GM23338 (cell line): ENCODE measurements at regions not wholly inside any gene's neighbourhood (a gene's known extent, or its start where the extent isn't known, plus 50 kb on each side); places are given as distances from the start of the nearest gene placed in this dataset.

Experiments used
- ATAC-seq: fragments of 200-7000 bp; cut with Tn5 transposase; 3 replicates; pipeline ENCODE4 v1.9.1; 2020
- DNase-seq: peaks from one replicate; pipeline ENCODE4 v3.0.0-alpha.2; 2015; ENCODE audit warnings: low spot score
- H2AFZ ChIP-seq: fragments of 200-600 bp; sonication (generic); 2 replicates; pipeline ENCODE4 v1.8.0; 2016; ENCODE audit warnings: antibody characterized with exemption, mild to moderate bottlenecking, moderate library complexity
- H3F3A ChIP-seq: fragments of 200-600 bp; sonication (generic); replicated peaks from 2 replicates; pipeline ENCODE4 v1.8.0; 2017; ENCODE audit warnings: antibody characterized with exemption, mixed run types, low read depth
- H3K27ac ChIP-seq: fragments of 200-600 bp; sonication (generic); 2 replicates; pipeline ENCODE4 v1.6.1; 2016; ENCODE audit warnings: low read depth
- H3K27me3 ChIP-seq: fragments of 200-600 bp; sonication (generic); 2 replicates; pipeline ENCODE4 v1.8.0; 2016; ENCODE audit warnings: mild to moderate bottlenecking, mixed run types, moderate library complexity; ENCODE audit not compliant: insufficient read depth
- H3K36me3 ChIP-seq: fragments of 200-600 bp; sonication (generic); 2 replicates; pipeline ENCODE4 v1.8.0; 2016; ENCODE audit warnings: mild to moderate bottlenecking; ENCODE audit not compliant: insufficient read depth
- H3K4me1 ChIP-seq: fragments of 200-600 bp; sonication (generic); 2 replicates; pipeline ENCODE4 v1.8.0; 2016; ENCODE audit warnings: mild to moderate bottlenecking, moderate library complexity; ENCODE audit not compliant: insufficient read depth
- H3K4me2 ChIP-seq: fragments of 200-600 bp; sonication (generic); 2 replicates; pipeline ENCODE4 v1.7.1; 2017; ENCODE audit warnings: mixed run types
- H3K4me3 ChIP-seq: fragments of 200-600 bp; sonication (generic); 2 replicates; pipeline ENCODE4 v1.6.1; 2016; ENCODE audit warnings: mixed run types
- H3K79me2 ChIP-seq: fragments of 200-600 bp; sonication (generic); replicated peaks from 2 replicates; pipeline ENCODE4 v1.8.0; 2017; ENCODE audit warnings: mild to moderate bottlenecking; ENCODE audit not compliant: insufficient read depth
- H3K9me2 ChIP-seq: fragments of 200-600 bp; sonication (generic); 2 replicates; pipeline ENCODE4 v1.8.0; 2017; ENCODE audit not compliant: insufficient read depth
- H4K20me1 ChIP-seq: fragments of 200-600 bp; sonication (generic); replicated peaks from 2 replicates; pipeline ENCODE4 v1.8.0; 2017; ENCODE audit warnings: mild to moderate bottlenecking; ENCODE audit not compliant: insufficient read depth
- H3K27ac Mint-ChIP-seq: 2 replicates; pipeline ENCODE4 v1.8.0; 2020; ENCODE audit warnings: inconsistent platforms, mild to moderate bottlenecking, moderate library complexity, mixed read lengths
- H3K27me3 Mint-ChIP-seq: 3 replicates; pipeline ENCODE4 v1.8.0; 2022; ENCODE audit warnings: low read depth, mild to moderate bottlenecking, moderate library complexity, mixed read lengths, inconsistent platforms; ENCODE audit not compliant: insufficient read depth, poor library complexity
- H3K36me3 Mint-ChIP-seq: 3 replicates; pipeline ENCODE4 v1.8.0; 2021; ENCODE audit warnings: low read depth, mild to moderate bottlenecking, inconsistent platforms, moderate library complexity, mixed read lengths
- H3K4me1 Mint-ChIP-seq: 3 replicates; pipeline ENCODE4 v1.8.0; 2020; ENCODE audit warnings: mild to moderate bottlenecking, inconsistent platforms, mixed read lengths
- H3K4me3 Mint-ChIP-seq: 3 replicates; pipeline ENCODE4 v1.8.0; 2021; ENCODE audit warnings: moderate library complexity, mild to moderate bottlenecking, inconsistent platforms, mixed read lengths
- H3K9me3 Mint-ChIP-seq: 3 replicates; pipeline ENCODE4 v1.8.0; 2020; ENCODE audit warnings: moderate library complexity, mild to moderate bottlenecking, inconsistent platforms, mixed read lengths
- CREB1 ChIP-seq: fragments of 250-450 bp; sonication (Bioruptor Pico); IDR thresholded peaks from 2 replicates; pipeline ENCODE4 v1.5.0; 2020; ENCODE audit warnings: low read depth, mild to moderate bottlenecking, moderate library complexity
- EZH2 ChIP-seq: fragments of 200-600 bp; sonication (generic); IDR thresholded peaks from one replicate; pipeline ENCODE4 v1.8.0; 2017; ENCODE audit warnings: antibody characterized with exemption, mild to moderate bottlenecking, low read depth; ENCODE audit not compliant: unreplicated experiment
- EZH2phosphoT487 ChIP-seq: fragments of 200-600 bp; sonication (generic); IDR thresholded peaks from one replicate; pipeline ENCODE4 v1.8.1; 2018; ENCODE audit warnings: antibody characterized with exemption; ENCODE audit not compliant: unreplicated experiment
- JUNB ChIP-seq: IDR thresholded peaks from one replicate; pipeline ENCODE4 v1.6.1; 2016; ENCODE audit warnings: antibody characterized with exemption; ENCODE audit not compliant: unreplicated experiment
- NANOG ChIP-seq: IDR thresholded peaks from 2 replicates; pipeline ENCODE4 v1.6.1; 2016; ENCODE audit warnings: antibody characterized with exemption, borderline replicate concordance
- POLR2AphosphoS5 ChIP-seq: IDR thresholded peaks from 2 replicates; pipeline ENCODE4 v1.6.1; 2016; ENCODE audit warnings: antibody characterized with exemption, low read depth
- STAT1 ChIP-seq: IDR thresholded peaks from one replicate; pipeline ENCODE4 v1.6.1; 2016; ENCODE audit warnings: antibody characterized with exemption; ENCODE audit not compliant: unreplicated experiment
- ZNF114 ChIP-seq: fragments of 250-450 bp; sonication (Bioruptor Pico); IDR thresholded peaks from 2 replicates; pipeline ENCODE4 v1.5.0; 2020; ENCODE audit warnings: mild to moderate bottlenecking, moderate library complexity
- ZNF331 ChIP-seq: fragments of 250-450 bp; sonication (Bioruptor Pico); IDR thresholded peaks from 2 replicates; pipeline ENCODE4 v1.5.0; 2020; ENCODE audit warnings: low read depth, mild to moderate bottlenecking, moderate library complexity
- TF ChIP-seq, protein P1 (sequence below): IDR thresholded peaks from 2 replicates; pipeline ENCODE4 v1.6.1; 2016; ENCODE audit warnings: antibody characterized with exemption
- TF ChIP-seq, protein P2 (sequence below): fragments of 250-450 bp; sonication (Bioruptor Pico); IDR thresholded peaks from 2 replicates; pipeline ENCODE4 v1.5.0; 2020; ENCODE audit warnings: mild to moderate bottlenecking, moderate library complexity
- TF ChIP-seq, protein P3 (sequence below), 2 experiments: fragments of 200-600 bp in 1 of 2; sonication (generic) in 1 of 2; conservative IDR thresholded peaks; 2 replicates each; pipeline versions ENCODE4 v1.5.1 to v1.6.1; 2016 to 2017; ENCODE audit warnings: antibody characterized with exemption in 2 of 2, low read depth in 2 of 2, mild to moderate bottlenecking in 2 of 2, moderate library complexity in 1 of 2
- TF ChIP-seq, protein P4 (sequence below): IDR thresholded peaks from one replicate; pipeline ENCODE4 v1.6.1; 2018; ENCODE audit warnings: antibody characterized with exemption; ENCODE audit not compliant: unreplicated experiment

DNA sequence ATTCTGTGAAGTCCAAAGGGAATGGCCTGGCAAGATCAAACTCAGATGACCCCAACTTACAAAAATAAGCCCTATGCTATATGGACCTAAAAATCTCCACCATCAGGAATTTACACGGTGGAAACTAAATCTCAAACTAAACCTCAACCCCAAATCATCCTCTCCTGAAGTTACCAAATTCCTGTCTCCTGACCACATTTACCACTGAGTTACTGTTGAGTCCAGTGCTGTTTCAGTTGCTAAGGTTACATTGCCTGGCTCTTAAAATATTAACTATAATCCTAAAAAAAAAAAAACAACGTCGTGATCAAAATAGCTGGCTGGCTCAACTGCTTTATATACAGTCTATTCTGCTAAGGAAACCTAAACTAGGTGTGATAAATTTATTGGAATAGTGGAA, 315.2 kb upstream of the SLIT2 start:
- Mint-ChIP-seq H3K9me3 (no peaks in the 10 kb centered on the region), H3K27ac (no peak overlapping the region), H3K27me3 (no peaks in the 10 kb centered on the region), H3K36me3 (no peaks in the 10 kb centered on the region), H3K4me1 (no peaks in the 10 kb centered on the region), H3K4me3 (no peak overlapping the region)
- Histone ChIP-seq H3K36me3 (no peaks in the 10 kb centered on the region), H3K4me1 (no peaks in the 10 kb centered on the region), H2AFZ (no peak overlapping the region), H3K9me2 (peaks cover 3% of the 10 kb centered on the region; the same call in 1 of the 2 replicates), H3K27ac (no peak overlapping the region), H3F3A (no peaks in the 10 kb centered on the region), H4K20me1 (no peaks in the 10 kb centered on the region), H3K4me3 (no peak overlapping the region), H3K27me3 (no peaks in the 10 kb centered on the region), H3K79me2 (no peaks in the 10 kb centered on the region), H3K4me2 (no peak overlapping the region)
- no peak for TF ChIP-seq CREB1 (CRISPR knock-in tag)
- TF ChIP-seq, protein P1, sequence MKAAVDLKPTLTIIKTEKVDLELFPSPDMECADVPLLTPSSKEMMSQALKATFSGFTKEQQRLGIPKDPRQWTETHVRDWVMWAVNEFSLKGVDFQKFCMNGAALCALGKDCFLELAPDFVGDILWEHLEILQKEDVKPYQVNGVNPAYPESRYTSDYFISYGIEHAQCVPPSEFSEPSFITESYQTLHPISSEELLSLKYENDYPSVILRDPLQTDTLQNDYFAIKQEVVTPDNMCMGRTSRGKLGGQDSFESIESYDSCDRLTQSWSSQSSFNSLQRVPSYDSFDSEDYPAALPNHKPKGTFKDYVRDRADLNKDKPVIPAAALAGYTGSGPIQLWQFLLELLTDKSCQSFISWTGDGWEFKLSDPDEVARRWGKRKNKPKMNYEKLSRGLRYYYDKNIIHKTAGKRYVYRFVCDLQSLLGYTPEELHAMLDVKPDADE = no peak
- TF ChIP-seq EZH2phosphoT487 = no peak
- TF ChIP-seq, protein P2, sequence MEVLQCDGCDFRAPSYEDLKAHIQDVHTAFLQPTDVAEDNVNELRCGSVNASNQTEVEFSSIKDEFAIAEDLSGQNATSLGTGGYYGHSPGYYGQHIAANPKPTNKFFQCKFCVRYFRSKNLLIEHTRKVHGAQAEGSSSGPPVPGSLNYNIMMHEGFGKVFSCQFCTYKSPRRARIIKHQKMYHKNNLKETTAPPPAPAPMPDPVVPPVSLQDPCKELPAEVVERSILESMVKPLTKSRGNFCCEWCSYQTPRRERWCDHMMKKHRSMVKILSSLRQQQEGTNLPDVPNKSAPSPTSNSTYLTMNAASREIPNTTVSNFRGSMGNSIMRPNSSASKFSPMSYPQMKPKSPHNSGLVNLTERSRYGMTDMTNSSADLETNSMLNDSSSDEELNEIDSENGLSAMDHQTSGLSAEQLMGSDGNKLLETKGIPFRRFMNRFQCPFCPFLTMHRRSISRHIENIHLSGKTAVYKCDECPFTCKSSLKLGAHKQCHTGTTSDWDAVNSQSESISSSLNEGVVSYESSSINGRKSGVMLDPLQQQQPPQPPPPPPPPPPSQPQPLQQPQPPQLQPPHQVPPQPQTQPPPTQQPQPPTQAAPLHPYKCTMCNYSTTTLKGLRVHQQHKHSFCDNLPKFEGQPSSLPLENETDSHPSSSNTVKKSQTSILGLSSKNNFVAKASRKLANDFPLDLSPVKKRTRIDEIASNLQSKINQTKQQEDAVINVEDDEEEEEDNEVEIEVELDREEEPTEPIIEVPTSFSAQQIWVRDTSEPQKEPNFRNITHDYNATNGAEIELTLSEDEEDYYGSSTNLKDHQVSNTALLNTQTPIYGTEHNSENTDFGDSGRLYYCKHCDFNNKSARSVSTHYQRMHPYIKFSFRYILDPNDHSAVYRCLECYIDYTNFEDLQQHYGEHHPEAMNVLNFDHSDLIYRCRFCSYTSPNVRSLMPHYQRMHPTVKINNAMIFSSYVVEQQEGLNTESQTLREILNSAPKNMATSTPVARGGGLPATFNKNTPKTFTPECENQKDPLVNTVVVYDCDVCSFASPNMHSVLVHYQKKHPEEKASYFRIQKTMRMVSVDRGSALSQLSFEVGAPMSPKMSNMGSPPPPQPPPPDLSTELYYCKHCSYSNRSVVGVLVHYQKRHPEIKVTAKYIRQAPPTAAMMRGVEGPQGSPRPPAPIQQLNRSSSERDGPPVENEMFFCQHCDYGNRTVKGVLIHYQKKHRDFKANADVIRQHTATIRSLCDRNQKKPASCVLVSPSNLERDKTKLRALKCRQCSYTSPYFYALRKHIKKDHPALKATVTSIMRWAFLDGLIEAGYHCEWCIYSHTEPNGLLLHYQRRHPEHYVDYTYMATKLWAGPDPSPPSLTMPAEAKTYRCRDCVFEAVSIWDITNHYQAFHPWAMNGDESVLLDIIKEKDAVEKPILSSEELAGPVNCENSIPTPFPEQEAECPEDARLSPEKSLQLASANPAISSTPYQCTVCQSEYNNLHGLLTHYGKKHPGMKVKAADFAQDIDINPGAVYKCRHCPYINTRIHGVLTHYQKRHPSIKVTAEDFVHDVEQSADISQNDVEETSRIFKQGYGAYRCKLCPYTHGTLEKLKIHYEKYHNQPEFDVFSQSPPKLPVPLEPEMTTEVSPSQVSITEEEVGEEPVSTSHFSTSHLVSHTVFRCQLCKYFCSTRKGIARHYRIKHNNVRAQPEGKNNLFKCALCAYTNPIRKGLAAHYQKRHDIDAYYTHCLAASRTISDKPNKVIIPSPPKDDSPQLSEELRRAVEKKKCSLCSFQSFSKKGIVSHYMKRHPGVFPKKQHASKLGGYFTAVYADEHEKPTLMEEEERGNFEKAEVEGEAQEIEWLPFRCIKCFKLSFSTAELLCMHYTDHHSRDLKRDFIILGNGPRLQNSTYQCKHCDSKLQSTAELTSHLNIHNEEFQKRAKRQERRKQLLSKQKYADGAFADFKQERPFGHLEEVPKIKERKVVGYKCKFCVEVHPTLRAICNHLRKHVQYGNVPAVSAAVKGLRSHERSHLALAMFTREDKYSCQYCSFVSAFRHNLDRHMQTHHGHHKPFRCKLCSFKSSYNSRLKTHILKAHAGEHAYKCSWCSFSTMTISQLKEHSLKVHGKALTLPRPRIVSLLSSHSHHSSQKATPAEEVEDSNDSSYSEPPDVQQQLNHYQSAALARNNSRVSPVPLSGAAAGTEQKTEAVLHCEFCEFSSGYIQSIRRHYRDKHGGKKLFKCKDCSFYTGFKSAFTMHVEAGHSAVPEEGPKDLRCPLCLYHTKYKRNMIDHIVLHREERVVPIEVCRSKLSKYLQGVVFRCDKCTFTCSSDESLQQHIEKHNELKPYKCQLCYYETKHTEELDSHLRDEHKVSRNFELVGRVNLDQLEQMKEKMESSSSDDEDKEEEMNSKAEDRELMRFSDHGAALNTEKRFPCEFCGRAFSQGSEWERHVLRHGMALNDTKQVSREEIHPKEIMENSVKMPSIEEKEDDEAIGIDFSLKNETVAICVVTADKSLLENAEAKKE (CRISPR knock-in tag) = no peak
- no peak for TF ChIP-seq POLR2AphosphoS5
- TF ChIP-seq, protein P3, sequence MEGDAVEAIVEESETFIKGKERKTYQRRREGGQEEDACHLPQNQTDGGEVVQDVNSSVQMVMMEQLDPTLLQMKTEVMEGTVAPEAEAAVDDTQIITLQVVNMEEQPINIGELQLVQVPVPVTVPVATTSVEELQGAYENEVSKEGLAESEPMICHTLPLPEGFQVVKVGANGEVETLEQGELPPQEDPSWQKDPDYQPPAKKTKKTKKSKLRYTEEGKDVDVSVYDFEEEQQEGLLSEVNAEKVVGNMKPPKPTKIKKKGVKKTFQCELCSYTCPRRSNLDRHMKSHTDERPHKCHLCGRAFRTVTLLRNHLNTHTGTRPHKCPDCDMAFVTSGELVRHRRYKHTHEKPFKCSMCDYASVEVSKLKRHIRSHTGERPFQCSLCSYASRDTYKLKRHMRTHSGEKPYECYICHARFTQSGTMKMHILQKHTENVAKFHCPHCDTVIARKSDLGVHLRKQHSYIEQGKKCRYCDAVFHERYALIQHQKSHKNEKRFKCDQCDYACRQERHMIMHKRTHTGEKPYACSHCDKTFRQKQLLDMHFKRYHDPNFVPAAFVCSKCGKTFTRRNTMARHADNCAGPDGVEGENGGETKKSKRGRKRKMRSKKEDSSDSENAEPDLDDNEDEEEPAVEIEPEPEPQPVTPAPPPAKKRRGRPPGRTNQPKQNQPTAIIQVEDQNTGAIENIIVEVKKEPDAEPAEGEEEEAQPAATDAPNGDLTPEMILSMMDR (conservative IDR thresholded peaks at IDR 0.05; ENCODE audit: low read depth in 2 of 2) = no peak
- no peak for TF ChIP-seq ZNF331 (CRISPR knock-in tag)
- TF ChIP-seq, protein P4, sequence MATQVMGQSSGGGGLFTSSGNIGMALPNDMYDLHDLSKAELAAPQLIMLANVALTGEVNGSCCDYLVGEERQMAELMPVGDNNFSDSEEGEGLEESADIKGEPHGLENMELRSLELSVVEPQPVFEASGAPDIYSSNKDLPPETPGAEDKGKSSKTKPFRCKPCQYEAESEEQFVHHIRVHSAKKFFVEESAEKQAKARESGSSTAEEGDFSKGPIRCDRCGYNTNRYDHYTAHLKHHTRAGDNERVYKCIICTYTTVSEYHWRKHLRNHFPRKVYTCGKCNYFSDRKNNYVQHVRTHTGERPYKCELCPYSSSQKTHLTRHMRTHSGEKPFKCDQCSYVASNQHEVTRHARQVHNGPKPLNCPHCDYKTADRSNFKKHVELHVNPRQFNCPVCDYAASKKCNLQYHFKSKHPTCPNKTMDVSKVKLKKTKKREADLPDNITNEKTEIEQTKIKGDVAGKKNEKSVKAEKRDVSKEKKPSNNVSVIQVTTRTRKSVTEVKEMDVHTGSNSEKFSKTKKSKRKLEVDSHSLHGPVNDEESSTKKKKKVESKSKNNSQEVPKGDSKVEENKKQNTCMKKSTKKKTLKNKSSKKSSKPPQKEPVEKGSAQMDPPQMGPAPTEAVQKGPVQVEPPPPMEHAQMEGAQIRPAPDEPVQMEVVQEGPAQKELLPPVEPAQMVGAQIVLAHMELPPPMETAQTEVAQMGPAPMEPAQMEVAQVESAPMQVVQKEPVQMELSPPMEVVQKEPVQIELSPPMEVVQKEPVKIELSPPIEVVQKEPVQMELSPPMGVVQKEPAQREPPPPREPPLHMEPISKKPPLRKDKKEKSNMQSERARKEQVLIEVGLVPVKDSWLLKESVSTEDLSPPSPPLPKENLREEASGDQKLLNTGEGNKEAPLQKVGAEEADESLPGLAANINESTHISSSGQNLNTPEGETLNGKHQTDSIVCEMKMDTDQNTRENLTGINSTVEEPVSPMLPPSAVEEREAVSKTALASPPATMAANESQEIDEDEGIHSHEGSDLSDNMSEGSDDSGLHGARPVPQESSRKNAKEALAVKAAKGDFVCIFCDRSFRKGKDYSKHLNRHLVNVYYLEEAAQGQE = no peak
- no peak for TF ChIP-seq NANOG
- TF ChIP-seq STAT1 = no peak
- no peak for TF ChIP-seq JUNB
- TF ChIP-seq EZH2 = no peak
- no peak for TF ChIP-seq ZNF114 (CRISPR knock-in tag)
- ATAC-seq (no peak), DNase-seq (no peak)
